GM21390 (cell line): ENCODE measurements at regions not wholly inside any gene's neighbourhood (a gene's known extent, or its start where the extent isn't known, plus 50 kb on each side); places are given as distances from the start of the nearest gene placed in this dataset.
"Not testable (repeated sequence)": the region's sequence is repeated elsewhere in the genome, so short reads cannot be mapped to it uniquely, and the experiment has no call there.

Experiments
- ATAC-seq: cut with Tn5 transposase; IDR thresholded peaks from one replicate; pipeline ENCODE4 v1.9.1; 2021; ENCODE audit not compliant: unreplicated experiment

DNA sequence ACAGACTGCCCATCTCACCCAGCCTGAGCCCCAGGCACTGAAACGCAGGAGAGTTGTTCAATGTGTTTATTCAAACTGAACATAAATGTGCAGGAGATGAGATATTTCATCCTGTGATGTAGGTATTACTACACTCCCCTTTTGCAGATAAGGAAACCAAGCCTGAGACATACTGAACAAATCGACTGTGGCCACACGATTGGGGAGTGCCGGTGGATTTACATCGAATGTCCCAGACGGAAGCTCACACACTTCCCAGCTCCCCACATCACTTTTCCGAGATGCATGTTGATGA lies 94.8 kb upstream of the ALKAL2 start:
- no peak for ATAC-seq

DNA sequence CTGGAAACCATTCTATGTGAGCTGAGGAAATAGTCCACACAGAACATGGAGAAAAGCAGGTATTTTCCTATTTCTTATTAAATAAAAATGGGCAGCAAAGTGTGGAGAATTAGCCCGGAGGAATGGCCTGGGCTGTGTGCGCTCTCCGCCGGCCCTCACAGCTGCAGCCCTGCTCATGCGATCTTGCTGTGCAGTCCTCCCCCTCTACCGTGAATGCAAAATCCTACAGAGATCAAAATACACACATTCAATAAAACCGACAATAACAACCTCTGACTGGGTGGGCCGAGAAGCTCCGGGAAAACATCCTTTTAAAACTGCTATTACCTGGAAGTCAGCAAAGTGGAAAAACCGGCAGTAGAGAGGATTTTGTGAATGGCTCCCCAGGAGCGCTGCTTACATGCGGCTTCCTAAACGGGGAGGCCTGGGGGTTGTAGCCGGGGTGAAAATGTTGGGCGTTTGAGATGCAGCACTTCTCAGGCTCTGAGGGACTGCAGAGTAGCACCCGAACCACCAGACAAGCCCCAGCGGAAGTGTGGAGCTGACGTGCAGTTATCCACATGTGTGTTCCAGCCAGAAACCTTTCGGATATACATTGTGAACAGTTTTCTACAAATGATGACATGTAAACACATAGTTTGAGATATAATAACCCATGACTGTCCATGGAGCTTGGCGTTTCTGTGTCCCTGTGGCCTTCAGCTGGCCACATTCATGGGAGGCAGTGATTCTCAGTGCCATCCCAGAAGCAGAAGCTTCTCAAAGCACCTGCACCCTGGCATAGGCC lies 94.2 kb upstream of the ALKAL2 start:
- ATAC-seq, result no peak

DNA sequence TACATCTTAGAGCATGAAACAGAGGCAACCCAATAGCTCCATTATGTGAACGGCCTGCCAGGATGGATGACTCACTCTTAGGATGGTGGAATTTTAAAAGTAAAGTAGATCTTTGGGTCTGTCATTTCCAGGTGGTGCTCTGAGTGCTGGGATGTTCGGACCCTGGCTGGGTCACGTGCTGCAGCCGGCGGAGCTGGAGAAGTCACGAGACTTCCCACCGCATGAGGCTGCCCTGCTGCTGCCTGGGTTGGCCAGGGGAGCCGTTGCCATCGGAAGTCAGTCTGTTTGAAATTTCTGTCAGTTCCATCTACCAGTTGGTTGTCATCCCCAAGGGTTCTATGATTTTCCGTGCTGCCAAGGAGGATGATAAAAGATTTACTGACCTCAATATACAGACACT lies 93.3 kb upstream of the ALKAL2 start:
- ATAC-seq, result no peak

DNA sequence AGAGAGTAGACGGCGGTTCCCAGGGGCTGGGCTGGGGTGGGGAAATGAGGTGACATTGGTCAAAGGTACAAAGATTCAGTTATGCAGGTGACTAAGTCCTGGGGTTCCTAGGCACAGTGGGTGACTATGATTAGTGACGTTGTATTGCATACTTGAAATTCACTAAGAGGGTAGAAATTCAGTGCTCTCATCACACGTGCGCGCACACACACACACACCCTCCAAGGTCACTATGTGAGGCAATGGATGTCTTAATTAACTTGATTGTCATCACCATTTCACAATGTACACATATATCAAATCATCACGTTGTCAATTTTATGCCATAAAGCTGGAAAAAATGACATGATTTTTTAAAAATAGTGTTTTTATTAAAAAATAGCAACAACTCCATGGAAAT lies 92.9 kb upstream of the ALKAL2 start:
- ATAC-seq, result no peak

DNA sequence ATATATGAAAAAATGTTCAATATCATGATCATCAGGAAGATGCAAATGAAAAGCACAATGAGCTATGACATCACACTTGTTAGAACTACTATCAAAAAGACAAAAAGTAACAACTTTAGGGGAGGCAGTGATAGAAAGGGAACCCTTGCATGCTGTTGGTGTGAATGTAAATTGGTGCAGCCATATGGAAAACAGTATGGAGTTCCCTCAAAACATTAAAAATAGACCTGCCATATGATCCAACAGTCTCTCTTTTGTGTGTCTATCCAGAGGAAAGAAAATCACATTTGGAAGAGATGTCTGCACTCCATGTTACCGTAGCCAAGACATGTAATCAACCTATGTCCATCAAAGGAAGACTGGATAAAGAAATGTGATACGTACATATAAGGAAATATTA lies 92.3 kb upstream of the ALKAL2 start:
- no peak for ATAC-seq

DNA sequence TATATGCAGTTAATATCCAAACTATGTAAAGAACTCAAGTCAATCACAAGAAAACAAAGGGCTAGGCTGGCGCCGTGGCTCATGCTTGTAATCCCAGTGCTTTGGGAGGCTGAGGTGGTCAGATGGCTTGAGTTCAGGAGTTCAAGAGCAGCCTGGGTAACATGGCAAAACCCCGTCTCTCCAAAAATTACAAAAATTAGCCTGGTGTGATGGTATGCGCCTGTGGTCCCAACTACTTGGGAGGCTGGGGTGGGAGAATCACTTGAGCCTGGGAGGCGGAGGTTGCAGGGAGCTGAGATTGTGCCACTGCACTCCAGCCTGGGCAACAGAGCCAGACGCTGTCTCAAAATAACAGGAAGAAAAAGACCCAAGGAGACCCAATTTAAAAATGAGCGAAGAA lies 91.9 kb upstream of the ALKAL2 start:
- no peak for ATAC-seq

DNA sequence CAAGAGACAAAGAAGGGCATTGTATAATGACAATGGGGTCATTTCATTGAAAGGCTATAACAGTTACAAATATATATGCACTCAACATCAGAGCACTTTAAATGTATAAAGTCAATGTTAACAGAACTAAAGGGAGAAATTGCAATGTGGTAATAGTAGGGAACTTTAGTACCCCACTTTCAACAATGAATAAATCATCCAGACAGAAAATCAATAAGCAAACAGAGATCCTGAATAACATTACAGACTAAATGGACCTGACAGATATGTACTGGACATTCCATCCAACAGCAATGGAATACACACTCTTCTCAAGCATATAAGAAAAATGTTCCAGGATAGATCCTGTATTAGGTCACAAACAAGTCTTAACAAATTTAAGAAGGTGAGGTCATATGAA lies 90.5 kb upstream of the ALKAL2 start:
- ATAC-seq, result no peak

DNA sequence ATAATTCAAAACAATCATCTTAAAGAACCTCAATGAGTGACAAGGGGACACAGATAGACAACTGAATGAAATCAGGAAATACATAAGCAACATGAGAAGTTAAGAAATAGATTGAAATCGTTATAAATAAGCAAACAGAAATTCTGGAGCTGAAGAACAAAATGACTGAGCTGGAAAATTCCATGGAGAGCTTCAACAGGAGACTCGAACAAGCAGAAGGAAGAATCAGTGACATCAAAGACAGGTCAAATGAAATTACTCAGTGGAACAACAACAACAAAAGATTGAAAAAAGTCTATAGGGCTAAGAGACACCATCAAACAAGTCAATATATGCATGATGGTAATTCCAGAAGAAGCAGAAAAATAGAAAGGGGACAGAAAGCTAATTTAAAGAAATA lies 89.5 kb upstream of the ALKAL2 start:
- no peak for ATAC-seq

DNA sequence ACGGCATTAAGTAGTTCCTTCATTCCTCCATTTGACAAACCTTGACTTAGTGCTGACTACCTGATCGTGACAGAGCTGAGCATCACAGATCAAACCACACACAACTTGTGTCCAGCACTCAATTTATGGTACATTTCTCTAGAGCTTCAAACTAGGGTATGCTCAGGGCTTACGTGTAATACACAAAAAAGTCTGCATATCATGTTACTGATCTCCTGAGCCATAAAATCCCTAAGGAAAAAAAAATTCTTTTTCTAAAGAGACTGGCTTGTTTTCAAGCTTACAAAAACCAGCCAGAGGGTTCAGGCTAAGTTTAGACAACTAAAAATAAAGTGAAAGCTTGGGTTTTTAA lies 88.0 kb upstream of the ALKAL2 start:
- ATAC-seq, result no peak

DNA sequence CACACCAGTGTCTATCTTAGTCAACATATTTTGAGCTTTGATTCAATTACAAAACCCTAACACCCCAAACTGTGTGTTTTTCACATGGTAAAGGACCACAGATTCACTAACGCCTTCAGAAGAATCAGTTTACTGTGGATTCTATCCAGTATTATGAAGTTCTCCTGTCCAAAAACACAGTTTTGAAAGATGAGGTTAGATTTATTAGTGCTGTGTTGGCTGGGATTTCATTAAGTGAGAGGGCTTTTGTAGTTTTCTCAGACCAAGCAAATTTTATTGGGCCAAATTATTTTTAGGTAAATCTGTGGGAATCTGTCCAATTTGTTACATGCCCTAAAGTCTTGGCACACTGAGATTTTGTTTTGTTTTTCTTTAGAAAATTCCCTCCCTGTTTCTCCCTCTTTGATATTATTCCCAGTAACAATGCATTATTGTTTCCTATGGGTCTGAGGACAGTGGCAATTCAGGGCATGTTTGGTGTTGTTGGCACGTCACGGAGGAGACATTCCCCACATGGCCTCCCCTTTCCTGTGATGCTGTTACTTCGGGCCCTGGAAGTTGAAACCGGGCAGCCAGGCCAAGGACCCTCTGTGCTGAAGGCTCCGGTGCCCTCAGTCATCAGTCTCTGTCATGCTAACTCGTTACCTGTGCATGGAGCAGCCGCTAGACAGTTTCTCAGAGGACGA lies 87.5 kb upstream of the ALKAL2 start:
- ATAC-seq, result no peak

DNA sequence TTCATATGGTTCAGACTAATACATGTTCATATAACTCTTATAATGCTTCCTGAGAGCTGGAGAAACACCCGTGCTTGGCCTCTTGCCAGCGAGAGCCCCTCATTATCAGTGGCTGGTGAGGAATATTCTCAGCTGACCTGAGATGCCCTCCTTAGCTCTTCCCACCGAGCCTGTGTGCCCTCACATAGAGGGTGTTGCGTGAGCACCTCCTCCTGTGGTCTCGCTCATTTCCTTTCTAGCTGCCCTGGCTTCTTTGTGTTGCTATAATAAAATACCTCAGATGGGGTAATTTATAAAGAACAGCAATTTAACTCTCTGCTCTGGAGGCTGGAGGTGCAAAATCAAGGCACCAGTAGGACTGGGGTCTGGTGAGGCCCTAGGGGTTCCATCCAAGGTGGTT lies 80.5 kb upstream of the ALKAL2 start:
- ATAC-seq, result no peak

DNA sequence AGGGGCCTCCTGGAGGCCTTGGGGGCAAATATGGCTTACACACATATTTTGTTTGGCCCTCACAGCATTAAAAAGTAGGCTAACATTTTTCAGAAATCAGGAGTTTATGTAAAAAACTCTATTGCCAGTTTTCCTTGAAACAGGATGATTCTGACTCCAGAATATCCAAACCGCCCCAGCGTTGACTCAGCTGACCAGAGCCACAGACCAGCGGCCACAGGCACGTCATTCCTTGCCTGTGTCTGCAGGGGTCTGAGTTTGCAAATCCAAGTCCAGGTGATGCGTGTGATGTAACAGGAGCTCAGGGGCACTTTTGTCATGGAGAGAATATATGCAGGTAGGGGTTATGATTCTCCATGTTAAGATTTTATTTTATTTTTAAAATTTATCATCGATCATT lies 79.4 kb upstream of the ALKAL2 start:
- no peak for ATAC-seq

DNA sequence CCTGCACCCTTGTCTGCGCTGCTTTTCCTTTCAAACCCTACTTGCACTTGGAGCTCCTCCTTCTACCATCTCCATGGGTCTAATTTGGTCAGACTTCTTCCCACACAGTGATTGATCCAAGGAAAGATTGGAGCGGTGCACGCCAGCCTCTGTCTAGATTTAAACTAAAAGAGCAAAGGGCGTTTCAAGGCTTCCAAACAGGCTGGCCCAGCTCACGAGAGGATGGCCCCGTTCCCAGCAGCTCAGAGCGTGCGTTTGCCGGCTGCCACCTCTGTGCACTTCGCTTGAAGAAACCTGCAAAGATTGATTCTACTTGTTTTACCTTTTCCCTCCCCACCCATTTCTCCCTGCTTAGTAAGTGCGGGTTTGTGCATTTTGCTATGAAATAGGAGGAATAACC lies 78.8 kb upstream of the ALKAL2 start:
- no peak for ATAC-seq

DNA sequence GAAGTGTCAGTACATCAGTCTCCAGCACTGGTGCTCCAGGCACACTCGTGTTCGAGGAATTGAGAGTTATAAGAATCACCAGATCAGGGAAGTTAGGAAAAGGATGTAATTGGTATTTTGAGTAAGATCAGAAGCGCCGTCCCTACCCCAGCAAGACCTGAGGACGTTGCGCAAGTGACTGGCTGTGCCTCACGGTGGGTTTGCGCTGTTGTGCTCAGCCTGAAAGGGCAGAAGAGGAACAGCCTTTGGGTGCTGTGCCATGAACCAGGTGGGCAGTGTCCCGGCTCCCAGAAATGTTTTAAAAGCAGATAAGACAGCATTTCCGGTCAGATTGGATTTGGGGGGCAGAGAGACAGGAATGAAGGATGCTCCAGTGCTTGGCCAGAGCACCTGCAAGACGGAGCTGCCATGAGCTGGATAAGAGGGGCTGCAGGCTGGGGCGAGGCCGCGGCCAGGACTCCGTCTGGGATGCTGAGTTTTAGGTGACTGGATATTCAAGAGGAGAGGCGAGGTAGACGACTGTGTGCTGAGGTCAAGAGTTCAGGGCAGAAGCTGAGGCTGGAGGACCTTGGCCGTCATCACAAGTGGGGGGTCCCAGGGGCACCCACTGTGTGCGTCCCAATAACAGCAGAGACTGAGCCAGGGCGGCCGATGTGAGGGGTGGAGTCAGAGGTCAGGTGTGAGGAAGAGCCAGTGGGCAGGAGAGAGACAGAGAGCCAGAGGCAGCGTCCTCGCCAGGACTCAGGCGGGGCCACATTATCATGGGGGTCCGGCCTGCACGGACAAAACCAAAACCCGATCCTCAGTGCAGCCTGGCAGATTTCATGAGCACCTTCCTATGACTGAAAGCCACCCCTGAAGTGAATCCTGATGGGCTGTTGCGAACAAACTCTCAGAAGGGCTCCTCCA lies 77.7 kb upstream of the ALKAL2 start:
- no peak for ATAC-seq

DNA sequence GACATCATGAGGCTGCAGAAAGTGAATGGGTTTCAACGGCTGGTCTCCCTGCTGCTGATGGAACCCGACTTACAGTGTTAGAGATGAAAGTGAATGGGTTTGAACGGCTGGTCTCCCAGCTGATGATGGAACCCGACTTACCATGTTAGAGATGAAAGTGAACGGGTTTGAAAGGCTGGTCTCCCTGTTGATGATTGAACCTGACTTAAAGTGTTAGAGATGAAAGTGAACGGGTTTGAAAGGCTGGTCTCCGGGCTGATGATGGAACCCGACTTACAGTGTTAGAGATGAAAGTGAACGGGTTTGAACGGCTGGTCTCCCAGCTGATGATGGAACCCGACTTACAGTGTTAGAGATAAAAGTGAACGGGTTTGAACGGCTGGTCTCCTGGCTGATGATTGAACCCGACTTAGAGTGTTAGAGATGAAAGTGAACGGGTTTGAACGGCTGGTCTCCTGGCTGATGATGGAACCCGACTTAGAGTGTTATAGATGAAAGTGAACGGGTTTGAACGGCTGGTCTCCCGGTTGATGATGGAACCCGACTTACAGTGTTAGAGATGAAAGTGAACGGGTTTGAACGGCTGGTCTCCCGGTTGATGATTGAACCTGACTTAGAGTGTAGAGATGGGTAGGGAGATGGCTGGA lies 76.1 kb upstream of the ALKAL2 start:
- no peak for ATAC-seq

DNA sequence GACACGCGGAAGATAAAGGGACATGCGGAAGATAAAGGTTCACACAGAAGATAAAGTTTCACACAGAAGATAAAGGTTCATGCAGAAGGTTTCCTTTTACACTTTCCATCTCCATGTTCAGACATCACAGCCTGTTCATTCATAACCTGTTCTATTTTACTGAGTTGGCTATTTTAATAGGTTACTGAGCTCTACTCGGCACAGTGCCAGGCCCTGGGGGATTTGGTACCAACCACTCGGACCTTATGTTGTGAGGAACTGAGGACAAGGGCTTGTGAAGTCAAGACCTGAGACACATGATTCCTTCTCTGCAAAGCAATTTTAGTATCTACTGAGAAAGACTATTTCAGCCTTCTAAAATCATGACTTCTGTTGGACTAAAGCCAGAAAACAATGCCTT lies 75.0 kb upstream of the ALKAL2 start:
- ATAC-seq, result no peak

DNA sequence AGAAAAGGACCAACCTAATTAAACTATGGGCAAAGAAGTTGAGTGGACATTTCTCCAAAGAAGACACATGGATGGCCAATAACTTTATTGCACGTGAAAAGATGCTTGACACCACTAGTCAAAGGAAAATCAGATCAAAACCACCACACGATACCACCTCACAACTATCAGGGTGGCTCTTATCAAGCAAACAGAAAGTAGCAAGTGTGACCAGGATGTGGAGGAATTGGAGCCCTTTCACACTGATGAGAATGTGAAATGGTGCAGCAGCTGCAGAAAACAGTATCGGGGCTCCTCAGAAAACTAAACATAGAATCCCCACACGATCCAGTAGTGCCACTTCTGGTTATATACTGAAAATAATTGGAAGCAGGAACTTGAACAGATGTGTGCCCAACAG lies 72.2 kb upstream of the ALKAL2 start:
- ATAC-seq, result no peak

DNA sequence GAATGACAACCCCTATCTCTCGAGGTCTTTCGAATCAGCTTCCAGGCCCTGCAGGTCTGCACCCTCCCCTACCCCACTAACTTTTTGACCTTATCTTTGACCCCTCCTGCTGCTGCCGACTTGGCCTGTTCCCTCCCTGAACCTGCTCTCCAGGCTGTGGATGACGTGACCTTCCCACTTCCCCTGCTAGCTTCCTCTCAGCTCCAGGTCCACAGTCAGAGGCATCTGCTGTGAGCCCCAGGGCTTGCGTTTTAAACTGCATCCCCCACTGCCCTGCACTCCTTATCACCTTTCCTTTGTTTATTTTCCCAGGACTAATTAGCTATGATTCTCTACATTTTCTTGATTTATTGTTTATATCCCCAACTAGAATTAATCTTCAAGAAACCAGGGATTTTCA lies 71.2 kb upstream of the ALKAL2 start:
- no peak for ATAC-seq

DNA sequence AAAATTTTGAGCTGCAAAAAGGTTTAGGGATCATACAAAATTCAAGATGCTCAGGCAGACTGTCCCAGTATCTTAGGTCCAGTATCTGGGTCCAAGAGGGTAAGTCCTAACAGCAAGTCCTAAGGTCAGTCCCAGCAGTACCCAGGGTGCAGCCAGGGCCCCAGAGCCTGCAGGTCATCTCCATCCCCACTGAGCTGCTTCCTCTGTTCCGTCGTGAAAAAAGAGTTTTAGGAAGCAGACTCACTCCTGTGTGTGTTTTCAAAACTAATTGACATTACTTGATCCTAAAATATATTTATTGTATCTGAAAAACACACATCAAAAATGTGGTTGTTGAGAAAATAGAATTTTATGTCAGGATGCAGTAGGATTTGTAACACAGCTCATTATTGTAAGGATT lies 69.9 kb upstream of the ALKAL2 start:
- no peak for ATAC-seq

DNA sequence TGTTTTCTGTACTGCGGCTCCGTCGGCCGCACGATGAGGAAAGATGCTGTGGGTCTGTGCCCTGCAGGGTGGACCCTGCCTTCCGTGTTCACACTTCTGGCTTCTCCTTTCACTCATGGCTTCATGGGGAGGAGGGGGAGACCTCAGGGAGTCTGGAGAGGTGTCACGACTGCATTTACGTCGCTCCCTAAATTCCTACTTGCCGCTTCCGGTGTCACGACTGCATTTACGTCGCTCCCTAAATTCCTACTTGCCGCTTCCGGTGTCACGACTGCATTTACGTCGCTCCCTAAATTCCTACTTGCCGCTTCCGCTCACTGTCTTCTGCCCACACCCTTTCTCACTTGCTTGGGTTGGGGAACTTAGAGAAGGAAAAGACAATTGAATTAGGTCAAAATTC lies 68.4 kb upstream of the ALKAL2 start:
- ATAC-seq, result not testable (repeated sequence)

DNA sequence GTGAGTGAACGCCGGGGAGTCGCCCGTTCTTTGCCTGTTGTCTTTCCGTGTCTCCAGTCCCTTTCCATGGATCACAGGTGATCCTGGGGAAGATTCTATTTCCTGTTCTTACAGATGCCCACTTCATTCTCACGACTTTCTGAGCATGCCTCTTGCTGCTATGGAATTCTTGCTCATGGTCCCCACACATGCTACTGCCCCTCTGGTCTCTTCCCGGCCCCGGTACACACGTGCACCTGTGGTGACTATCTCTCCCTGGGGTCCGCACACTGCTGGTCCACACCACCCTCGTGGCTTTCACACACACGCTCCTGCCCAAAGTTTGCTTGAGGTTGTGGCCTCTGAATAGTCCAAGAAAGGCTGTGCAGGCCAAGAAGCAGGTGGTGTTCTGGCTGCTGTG lies 67.9 kb upstream of the ALKAL2 start:
- no peak for ATAC-seq

DNA sequence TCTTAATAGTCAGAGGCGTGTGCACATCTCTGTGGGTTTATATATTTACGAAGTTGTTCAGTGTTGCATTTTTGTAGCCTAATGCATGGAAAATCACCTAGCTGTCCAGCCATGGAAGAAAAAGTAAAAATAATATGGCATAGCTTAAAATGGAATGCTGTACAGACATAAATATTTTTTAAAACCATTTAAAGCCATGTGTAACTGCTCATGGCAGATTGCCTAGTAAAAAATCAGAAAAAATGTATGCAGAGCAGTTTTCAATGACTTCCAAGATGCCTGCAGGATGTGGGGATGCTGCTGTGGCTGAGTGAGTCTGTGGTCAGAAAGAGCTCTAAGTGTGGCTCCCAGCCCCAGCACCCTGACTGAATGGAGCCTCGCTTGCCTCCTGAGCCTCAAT lies 64.8 kb upstream of the ALKAL2 start:
- ATAC-seq, result no peak
